Activated T-cell treated with anti-CD3 and anti-CD28 coated beads for 48 hours (primary cell): ENCODE measurements at regions not wholly inside any gene's neighbourhood (a gene's known extent, or its start where the extent isn't known, plus 50 kb on each side); places are given as distances from the start of the nearest gene placed in this dataset.

ENCODE experiments used
- DNase-seq: peaks from one replicate; pipeline ENCODE4 v3.0.0-alpha.2; 2020; ENCODE audit warnings: low read depth

GRCh38 chr14:98168211-98168985, 1103.6 kb downstream of the BCL11B start:
- DNase-seq, result no peak

DNA sequence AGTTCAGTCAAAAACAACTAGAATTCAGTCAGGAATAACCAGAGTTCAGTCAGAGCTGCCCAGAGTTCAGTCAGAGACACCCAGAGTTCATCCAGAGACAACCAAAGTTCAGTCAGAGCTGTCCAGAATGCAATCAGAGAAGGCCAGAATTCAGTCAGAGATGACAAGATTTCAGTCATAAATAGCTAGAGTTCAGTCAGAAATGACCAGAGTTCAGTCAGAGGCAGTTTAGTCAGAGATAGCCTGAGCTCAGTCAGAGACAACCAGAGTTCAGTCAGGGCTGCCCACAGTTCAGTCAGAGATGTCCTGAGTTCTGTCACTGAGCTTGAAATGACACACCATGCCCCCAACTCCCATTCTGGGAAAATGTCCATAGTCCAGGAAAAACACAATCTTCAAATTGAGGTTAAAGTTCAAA, 1102.8 kb downstream of the BCL11B start:
- DNase-seq, result no peak

- no peak for DNase-seq
Measured at GRCh38 chr14:98170575-98170974, 1101.4 kb downstream of the BCL11B start.

DNA sequence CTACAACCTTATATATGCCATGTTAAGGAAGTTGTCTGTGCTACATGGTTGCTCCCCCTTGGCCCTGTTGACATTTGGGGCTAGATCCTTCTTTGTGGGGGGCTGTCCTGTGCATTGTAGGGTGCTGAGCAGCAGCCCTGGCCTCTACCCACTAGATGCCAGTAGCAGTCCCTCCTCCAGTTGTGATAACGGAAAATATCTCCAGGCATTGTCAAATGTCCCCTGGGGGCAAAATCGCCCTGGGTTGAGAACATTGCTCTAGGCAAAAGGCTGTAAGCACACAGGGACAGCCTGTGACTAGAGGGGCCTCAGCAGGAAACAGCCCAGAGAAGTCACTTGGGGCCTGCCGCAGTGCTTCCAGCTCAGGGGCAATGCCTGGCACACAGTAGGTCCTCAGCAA, 1100.3 kb downstream of the BCL11B start:
- no peak for DNase-seq

DNA sequence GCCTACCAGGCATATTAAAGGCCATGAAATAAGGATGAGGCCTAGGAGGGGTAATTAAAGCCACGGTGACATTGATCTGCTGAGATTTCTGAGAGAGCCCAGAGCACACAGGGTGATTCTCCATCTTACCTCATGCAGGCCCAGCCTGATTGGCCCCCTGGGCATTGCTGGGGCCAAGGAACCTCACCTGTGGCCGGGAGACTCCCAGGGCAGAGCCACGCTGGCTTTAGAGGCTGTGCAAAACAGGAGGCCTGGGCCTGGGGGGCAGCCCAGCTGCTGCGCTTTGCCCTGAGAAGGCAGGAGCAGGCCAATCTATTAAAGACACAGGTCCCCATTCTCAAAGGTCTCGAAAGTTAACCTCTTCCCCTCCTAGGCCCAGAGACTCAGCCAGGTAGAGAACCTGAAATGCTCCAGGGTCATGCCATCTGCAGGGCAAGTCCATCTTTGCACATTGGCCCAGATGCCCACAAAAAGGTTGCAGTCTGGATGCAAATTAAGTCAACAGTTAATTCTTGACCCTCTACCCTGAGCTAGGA, 1099.7 kb downstream of the BCL11B start:
- DNase-seq, result no peak

GRCh38 chr14:98173305-98173704, 1098.7 kb downstream of the BCL11B start:
- DNase-seq, result no peak

DNA sequence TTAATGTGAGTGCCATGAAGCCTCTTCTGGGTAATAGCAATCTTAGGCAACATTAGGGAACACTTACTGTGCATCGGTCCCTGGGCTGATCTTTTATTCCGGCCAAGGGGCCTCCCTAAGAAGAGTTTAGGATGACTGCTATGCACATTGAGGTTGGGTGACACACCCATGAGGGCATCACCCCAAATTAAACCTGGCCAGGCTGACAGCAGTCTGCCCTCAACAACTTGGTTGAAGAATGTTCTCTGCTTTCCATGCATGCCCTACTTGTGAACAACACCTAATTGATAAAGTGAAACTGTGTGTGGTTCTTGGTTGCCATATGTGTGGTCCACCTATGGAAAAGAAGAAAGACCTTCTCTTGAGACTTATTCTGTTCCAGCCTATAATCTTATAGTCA, 1098.0 kb downstream of the BCL11B start:
- DNase-seq, result no peak

DNA sequence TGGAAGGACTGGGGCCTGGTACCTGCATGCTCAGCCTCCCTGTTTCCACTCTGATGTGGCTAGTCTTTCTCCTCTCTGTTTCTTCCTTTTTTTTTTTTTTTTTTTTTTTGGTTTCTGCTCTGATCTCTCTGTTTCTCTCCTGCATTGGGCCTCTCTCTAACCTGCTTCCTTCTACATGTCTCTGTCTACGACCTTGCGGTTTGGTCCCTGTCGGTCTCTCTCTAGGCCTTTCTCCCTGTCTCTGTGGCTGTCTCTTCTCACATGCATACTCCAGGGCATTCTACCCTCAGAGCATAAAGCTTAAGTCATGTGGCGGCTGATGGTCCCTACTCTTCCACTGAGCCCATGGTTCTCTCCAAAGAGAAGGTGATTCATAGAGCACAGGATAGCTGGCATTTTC, 1096.6 kb downstream of the BCL11B start:
- no peak for DNase-seq

DNA sequence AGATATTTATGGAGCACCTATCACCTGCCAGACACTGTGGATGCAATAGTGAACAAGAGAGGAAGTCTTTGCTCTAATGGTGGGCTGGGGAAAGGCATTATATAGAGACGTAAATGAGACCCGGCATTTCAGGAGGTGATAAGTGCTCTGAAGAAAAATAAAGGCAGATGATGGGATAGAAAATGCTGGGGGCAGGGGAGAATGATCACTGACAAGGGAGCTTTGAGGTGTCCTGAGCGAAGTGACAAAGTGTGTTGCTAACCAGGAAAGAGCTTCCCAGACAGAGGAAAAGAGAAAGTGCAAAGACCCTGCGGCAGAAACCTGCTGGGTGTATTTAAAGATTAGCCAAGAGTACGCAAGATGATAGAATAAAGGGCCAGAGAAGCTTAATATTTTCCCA, 1096.1 kb downstream of the BCL11B start:
- DNase-seq, result no peak

- DNase-seq, result no peak
Measured at GRCh38 chr14:98176892-98177291, 1095.1 kb downstream of the BCL11B start.

DNA sequence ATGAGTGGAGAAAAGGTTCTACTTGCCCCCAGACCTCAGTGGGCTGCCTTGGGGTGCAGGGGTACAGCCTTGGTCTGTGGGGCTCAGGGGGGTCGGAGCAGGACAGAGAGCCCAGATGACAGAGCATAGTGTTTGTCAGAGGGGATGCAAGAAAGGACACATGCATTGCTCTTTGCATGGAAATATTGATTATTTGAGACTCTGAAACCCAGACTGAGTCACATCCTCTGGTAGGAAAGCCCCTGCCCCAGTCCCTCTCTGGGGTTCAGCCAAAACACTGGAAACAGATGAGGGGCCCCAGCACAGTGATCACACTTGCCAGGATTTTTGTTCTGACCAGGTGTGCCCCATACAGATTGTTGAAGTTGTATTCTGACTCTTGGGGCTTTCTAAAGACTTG, 1094.4 kb downstream of the BCL11B start:
- DNase-seq, result peak; percentile 67

GRCh38 chr14:98181241-98181640, 1090.8 kb downstream of the BCL11B start:
- DNase-seq, result no peak

DNA sequence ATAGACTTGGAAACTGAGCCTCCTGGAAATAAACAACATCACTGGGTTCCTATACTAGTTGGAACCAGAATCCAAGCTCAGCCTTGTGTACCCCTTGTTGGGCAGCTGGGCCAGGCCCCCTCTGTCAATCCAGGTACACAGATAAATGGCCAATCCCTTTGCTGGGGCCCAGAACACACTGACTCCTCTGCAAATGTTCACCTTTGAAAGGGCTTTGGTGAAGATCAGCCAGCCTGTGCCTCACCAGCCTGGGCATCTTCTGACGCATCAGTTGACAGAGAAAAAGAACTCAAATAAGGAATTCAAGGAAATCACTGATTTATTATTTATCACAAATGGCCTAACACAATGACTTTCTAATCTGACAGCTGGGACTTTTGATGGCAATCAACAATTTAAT, 1090.2 kb downstream of the BCL11B start:
- no peak for DNase-seq

GRCh38 chr14:98182393-98183055, 1089.5 kb downstream of the BCL11B start:
- DNase-seq, result peak; percentile 70

DNA sequence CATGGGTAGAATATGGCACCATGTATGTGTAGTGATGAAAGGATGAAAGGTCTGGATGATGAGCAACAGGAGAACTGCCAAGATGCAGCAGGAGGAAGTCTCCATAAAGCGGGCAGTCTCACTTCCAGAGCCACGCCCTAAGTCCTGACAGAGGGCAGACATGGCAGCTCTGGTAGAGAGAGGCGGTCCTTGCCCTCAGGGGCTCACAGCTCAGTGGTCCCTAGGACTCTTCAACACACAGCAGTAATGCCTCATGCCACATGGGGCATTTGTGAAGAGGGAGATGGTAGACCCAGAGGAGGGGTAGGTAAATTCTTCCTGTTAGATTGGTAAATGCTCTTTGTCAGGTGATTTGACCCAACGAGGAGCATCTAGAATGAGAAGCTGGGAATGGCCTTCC, 1088.4 kb downstream of the BCL11B start:
- no peak for DNase-seq

- no peak for DNase-seq
Measured at GRCh38 chr14:98184457-98184856, 1087.5 kb downstream of the BCL11B start.

- DNase-seq, result no peak
Measured at GRCh38 chr14:98185036-98185435, 1087.0 kb downstream of the BCL11B start.

GRCh38 chr14:98186140-98186539, 1085.9 kb downstream of the BCL11B start:
- DNase-seq, result no peak

DNA sequence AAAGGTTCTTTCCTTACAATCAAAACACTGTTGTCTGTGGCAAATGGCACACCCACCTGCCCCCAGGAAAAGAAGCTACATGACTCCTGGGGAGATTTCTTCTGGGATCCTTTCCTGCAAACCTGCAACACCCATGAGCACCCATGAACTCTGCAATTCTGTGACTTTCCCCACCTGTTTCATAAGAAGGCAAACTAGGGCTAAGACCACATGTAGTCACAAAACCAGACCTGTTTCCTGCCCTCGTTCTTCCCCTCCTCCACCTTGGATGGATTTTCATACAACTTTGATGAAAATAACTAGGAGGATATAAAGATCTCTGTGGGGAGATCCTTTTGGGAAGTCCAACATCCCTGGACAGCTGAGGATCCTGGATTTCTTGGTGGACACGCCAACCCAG, 1084.7 kb downstream of the BCL11B start:
- DNase-seq, result no peak

GRCh38 chr14:98189062-98189461, 1082.9 kb downstream of the BCL11B start:
- no peak for DNase-seq

DNA sequence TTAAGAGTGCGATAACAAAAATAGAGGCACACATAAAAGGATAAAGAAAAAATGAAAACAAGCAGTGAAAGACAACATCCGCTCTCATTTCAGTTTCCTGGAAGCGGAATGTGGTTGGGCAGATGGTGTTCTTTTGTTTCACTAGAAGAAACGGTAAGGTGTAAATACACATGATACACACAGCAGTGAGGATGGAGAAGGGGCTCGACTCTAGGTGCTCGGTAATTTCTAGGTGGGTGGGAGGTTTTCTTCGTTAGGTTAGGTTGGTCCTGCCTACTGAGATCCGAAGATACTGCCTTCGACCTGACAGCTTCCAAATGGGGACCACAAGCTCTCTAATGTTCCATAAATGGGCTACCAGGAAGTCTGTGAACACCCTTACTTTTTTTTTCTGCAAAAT, 1082.5 kb downstream of the BCL11B start:
- no peak for DNase-seq

- no peak for DNase-seq
Measured at GRCh38 chr14:98189944-98190343, 1082.1 kb downstream of the BCL11B start.

GRCh38 chr14:98192946-98193345, 1079.1 kb downstream of the BCL11B start:
- no peak for DNase-seq

- no peak for DNase-seq
Measured at GRCh38 chr14:98194821-98195220, 1077.2 kb downstream of the BCL11B start.
